SIG-M5 (cell line): ENCODE measurements at regions not wholly inside any gene's neighbourhood (a gene's known extent, or its start where the extent isn't known, plus 50 kb on each side); places are given as distances from the start of the nearest gene placed in this dataset.

ENCODE experiments used
- DNase-seq: peaks from one replicate; lab custom pipeline; 2025; lab: John Stamatoyannopoulos, UW

GRCh38 chr1:184279911-184280458, 106.8 kb upstream of the C1orf21 start:
- DNase-seq = no peak

GRCh38 chr1:184283999-184284398, 102.8 kb upstream of the C1orf21 start:
- DNase-seq = no peak

- DNase-seq = no peak
Measured at GRCh38 chr1:184284900-184285299, 101.9 kb upstream of the C1orf21 start.

DNA sequence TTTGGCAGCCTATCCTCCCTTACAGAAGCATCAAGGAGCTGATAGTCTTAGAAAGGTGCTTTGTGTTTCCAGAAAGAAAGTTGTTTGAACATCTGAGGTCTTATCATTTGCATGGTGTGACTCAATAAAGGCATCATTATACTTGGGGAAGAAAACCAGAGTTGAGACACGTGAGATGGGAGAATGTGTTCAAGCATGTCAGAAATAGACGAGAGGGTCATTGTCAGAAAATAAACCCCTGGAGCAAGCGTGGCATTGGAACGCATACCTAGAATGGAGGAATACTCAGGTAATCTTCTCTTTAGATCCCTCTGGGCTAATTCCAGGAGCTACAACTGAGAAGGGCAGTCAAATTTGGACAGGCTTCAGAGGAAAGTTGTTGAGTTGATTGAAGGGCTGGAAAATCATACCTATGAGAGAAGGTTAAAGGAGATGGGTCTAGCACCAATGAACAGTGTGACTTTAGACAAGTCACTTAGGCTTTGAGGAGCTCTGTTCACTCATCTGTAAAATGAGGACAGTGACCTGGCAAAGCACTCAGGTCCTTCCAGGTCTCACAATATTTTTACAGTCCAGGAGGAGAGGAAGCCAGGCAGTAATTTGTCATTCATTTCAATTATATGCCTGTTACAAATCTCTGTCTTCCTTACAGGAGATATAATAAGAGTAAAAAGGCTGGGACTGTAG, 101.3 kb upstream of the C1orf21 start:
- no peak for DNase-seq

GRCh38 chr1:184287001-184287400, 99.8 kb upstream of the C1orf21 start:
- no peak for DNase-seq

DNA sequence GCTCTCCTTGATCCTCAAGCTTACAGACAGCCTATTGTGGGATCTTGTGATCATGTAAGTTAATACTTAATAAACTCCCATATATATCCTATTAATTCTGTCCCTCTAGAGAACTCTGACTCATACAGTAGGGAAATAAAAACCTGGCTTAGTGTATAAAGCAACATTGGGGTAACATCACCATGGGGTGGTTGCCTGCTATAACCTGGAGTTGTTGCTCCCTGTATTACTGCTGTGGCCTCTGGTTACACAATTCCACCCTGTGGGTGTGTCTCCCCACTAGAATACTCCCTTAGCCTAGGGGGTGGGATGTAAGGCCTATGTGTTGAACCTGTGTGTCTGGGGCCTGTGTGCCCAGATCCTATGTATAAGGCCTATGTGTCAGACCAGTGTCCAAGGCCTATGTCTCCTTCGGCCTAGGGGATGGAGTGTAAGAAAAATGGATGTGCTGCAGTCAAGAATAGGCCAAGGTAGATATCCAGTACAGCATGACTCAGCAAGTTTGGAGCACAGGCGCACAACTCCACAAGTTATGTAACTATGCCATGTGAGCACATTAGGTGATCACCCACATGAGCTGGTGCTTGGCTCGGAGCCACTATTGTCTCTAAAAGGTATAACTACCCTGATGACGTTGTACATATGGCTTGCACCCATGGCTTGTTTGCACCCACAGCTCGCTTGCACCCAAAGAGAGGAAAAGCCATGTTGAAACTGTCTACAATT, 96.8 kb upstream of the C1orf21 start:
- no peak for DNase-seq

DNA sequence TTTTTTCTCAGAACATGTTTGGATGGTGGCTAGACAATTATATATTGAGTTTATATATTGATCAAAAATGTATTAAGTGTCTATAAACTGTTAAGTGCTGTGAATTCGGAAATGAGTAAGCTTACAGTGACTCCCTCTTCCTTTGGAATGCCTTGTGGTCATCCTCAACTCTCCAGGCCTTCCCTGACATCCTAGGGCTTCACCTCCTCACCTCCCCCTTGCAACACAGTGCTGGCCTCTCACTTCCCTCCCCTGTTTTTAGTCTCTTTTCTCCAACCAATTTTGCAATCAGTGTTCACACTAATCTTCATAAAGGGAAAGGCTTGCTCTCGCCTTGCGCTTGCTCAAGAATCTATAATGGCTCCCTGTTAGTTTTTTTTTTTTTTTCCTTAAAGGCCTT, 95.1 kb upstream of the C1orf21 start:
- no peak for DNase-seq

- DNase-seq = no peak
Measured at GRCh38 chr1:184292101-184292500, 94.7 kb upstream of the C1orf21 start.

- no peak for DNase-seq
Measured at GRCh38 chr1:184294101-184294500, 92.7 kb upstream of the C1orf21 start.

- no peak for DNase-seq
Measured at GRCh38 chr1:184296466-184297243, 90.2 kb upstream of the C1orf21 start.

GRCh38 chr1:184297244-184297750, 89.5 kb upstream of the C1orf21 start:
- no peak for DNase-seq

DNA sequence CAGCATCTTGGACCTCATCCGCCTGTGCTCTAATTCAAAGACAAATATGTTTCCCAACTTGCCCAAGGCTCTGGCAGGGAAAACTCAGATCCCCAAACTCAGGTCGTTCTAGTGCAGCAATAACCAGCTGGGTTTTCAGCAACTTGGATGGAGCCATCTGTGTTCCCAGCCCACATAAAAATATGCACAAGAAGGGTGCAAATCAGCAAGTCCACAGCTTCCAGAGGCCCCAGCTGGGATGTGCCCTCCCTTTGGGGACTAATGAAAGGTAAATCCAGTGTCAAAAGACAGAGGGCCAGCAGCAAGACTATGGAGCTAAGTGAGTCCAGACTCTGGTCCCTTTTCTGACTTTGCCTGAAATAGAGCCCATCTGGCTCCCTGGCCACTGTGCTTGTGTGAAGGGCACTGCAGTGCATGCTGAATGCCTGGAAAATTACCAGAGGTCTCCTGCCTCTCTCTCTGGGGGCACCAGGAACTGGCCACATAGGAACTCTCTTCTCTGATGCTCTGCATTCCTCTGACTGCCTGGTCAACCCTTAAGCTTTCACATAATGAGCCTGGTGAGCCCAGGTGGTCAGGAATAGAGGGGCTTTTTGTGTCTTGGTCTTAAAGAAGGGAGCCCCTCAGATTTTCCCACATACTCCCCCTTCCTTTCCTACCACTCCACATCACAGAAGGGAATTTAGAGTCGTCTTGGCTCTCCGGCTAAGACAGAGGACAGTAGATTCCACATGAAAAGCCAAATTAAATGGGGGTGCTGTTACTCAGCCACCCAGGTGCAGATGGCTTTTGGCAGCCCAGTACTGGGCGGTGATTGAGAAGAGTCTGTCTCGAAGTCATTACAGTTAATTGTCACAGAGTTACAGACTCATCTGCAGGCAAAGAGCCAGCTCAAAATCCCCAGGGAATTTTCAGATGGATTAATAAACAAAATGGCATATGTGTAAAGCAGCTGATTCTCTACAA, 88.1 kb upstream of the C1orf21 start:
- no peak for DNase-seq

GRCh38 chr1:184299406-184299790, 87.4 kb upstream of the C1orf21 start:
- DNase-seq = no peak

- no peak for DNase-seq
Measured at GRCh38 chr1:184299796-184300195, 87.0 kb upstream of the C1orf21 start.

DNA sequence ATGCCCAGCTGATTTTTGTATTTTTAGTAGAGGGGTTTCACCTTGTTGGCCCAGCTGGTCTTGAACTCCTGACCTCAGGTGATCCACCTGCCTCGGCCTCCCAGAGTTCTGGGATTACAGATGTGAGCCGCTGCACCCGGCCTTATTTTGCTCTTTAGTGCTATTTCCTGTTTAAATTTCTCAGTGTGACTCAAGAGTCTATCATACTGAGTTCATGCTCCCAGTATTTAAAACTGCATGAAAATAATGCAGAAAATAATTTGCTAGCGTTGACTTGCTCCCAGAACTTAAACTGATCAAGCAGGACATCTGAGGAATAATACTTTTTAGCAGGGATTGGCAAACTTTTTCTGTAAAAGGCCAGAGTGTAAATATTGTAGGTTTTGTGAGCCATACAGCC, 86.4 kb upstream of the C1orf21 start:
- DNase-seq = no peak

DNA sequence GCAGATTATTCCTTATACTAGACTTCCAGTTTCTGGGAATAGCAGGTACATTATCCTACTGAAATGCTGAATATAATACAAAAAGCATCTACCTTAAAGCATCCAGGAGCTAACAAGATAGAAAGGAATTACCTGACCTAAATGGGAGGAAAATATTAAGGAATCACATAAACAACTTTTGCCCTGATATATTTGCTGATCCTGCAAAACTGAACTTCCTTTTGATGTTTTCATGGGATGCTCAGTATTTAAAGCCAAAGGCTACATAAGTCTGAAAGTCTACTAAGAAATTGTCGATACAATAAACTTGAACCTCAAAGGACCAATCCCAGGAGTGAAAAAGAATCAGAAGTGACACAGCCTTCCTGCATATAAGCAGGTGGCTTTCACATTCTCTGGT, 85.6 kb upstream of the C1orf21 start:
- no peak for DNase-seq

DNA sequence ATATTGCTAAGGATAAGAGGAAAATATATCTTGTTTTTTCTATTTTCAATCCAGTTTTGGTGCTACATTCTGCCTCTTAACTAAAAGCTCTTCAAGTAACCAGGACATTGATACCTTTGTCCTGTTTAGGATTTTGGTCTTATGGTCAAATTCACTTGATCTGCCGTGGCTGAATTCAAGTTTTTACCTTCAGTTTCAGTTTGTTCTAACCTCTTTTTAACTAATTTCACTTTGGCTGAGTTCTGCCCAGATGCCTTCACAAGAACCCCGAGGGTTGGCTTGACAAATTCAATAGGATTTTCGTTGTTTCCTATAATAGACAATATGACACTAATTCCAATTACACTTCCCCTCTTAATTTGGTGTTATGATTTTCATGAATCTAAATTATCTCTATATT, 84.5 kb upstream of the C1orf21 start:
- no peak for DNase-seq

- no peak for DNase-seq
Measured at GRCh38 chr1:184310157-184310819, 76.5 kb upstream of the C1orf21 start.

DNA sequence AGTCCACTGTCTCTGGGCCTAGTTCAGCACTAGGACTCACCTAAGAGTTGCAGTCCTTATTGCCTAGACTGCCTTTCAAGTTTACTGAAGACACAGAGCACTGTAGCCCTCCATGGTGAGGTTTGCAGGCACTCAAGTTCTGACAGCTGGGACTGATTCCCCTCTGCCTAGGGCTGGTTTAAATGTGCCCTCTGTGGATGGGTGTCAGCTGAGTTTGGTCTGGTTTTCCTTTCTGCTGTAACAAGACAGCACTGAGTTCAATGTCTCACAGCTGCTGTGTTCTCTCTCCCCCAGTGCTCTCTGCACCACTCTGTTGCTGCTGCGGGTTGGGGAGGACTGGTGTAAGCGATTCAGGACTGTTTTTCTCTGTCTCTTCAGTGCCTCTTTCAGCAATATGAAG, 75.2 kb upstream of the C1orf21 start:
- no peak for DNase-seq

- DNase-seq = no peak
Measured at GRCh38 chr1:184315254-184315653, 71.6 kb upstream of the C1orf21 start.

GRCh38 chr1:184319879-184320278, 67.0 kb upstream of the C1orf21 start:
- DNase-seq = no peak
